IMR-90 (cell line): ENCODE measurements at regions not wholly inside any gene's neighbourhood (a gene's known extent, or its start where the extent isn't known, plus 50 kb on each side); places are given as distances from the start of the nearest gene placed in this dataset.

Source experiments
- ATAC-seq: fragments of 200-7000 bp; cut with Tn5 transposase; 2 replicates; pipeline ENCODE4 v1.9.1; 2020; ENCODE audit warnings: low read depth, mild to moderate bottlenecking, moderate library complexity
- BruUV-seq: library from RNA; stranded (reverse); fragments of 400-500 nt; replicated peaks from 2 replicates; lab custom pipeline; 2021; lab: Mats Ljungman, UMichigan
- CTCF ChIA-PET: fragments of 300-600 bp; formaldehyde crosslinking; extraction: SDS; loops from one replicate; lab custom pipeline; 2021; ENCODE audit warnings: antibody characterized with exemption; lab: Yijun Ruan, JAX
- POLR2A ChIA-PET: fragments of 300-600 bp; sonication (Branson Sonifier 250); formaldehyde crosslinking; loops from one replicate; lab custom pipeline; 2022; ENCODE audit warnings: antibody characterized with exemption; ENCODE audit not compliant: unreplicated experiment; lab: Charles Lee
- DNase-seq: peaks from one replicate; pipeline ENCODE4 v3.0.0; 2013
- H2AFZ ChIP-seq: replicated peaks from 2 replicates; pipeline ENCODE3; 2013; ENCODE audit warnings: low read length, mild to moderate bottlenecking; ENCODE audit not compliant: poor library complexity
- H2AK5ac ChIP-seq: 2 replicates; pipeline ENCODE4 v1.6.1; 2013; ENCODE audit warnings: low read depth, low read length, inconsistent platforms
- H2AK9ac ChIP-seq: replicated peaks from 2 replicates; pipeline ENCODE3; 2013; ENCODE audit warnings: mild to moderate bottlenecking, low read depth, low read length, moderate library complexity; ENCODE audit not compliant: poor library complexity
- H2BK120ac ChIP-seq: 2 replicates; pipeline ENCODE4 v1.6.1; 2013; ENCODE audit warnings: low read depth, low read length, inconsistent platforms
- H2BK15ac ChIP-seq: 3 replicates; pipeline ENCODE4 v1.6.1; 2013; ENCODE audit warnings: low read depth, low read length, inconsistent platforms
- H2BK20ac ChIP-seq: 2 replicates; pipeline ENCODE4 v1.6.1; 2013; ENCODE audit warnings: low read depth, mild to moderate bottlenecking, inconsistent platforms, low read length, moderate library complexity
- H2BK5ac ChIP-seq: 2 replicates; pipeline ENCODE4 v1.6.1; 2013; ENCODE audit warnings: mild to moderate bottlenecking, low read depth, low read length, inconsistent platforms; ENCODE audit not compliant: poor library complexity, severe bottlenecking
- H3K14ac ChIP-seq: replicated peaks from 2 replicates; pipeline ENCODE4 v1.6.1; 2013; ENCODE audit warnings: low read depth, low read length, inconsistent platforms
- H3K18ac ChIP-seq: 2 replicates; pipeline ENCODE4 v1.6.1; 2013; ENCODE audit warnings: low read depth, low read length, control low read depth
- H3K23ac ChIP-seq: 2 replicates; pipeline ENCODE4 v1.6.1; 2013; ENCODE audit warnings: low read depth, low read length, inconsistent platforms
- H3K27ac ChIP-seq: 2 replicates; pipeline ENCODE4 v1.5.1; 2013; ENCODE audit warnings: mild to moderate bottlenecking, control low read depth, low read length; ENCODE audit not compliant: insufficient read depth
- H3K27me3 ChIP-seq: 2 replicates; pipeline ENCODE4 v1.6.1; 2013; ENCODE audit warnings: low read length; ENCODE audit not compliant: control insufficient read depth, insufficient read depth
- H3K36me3 ChIP-seq: 2 replicates; pipeline ENCODE4 v1.6.1; 2013; ENCODE audit warnings: low read length, mixed read lengths; ENCODE audit not compliant: control insufficient read depth, insufficient read depth
- H3K4ac ChIP-seq: 2 replicates; pipeline ENCODE4 v1.6.1; 2013; ENCODE audit warnings: low read depth, low read length, inconsistent platforms
- H3K4me1 ChIP-seq: 2 replicates; pipeline ENCODE4 v1.6.1; 2013; ENCODE audit warnings: low read length, mixed read lengths; ENCODE audit not compliant: control insufficient read depth, insufficient read depth
- H3K4me2 ChIP-seq: 2 replicates; pipeline ENCODE4 v1.6.1; 2013; ENCODE audit warnings: low read depth, mild to moderate bottlenecking, control low read depth, low read length, moderate library complexity
- H3K4me3 ChIP-seq: 2 replicates; pipeline ENCODE4 v1.5.1; 2013; ENCODE audit warnings: low read depth, mild to moderate bottlenecking, control low read depth, low read length, moderate library complexity; ENCODE audit not compliant: insufficient read depth
- H3K56ac ChIP-seq: 2 replicates; pipeline ENCODE4 v1.6.1; 2013; ENCODE audit warnings: low read length, inconsistent platforms; ENCODE audit not compliant: insufficient read depth; ENCODE audit errors: extremely low read depth
- H3K79me1 ChIP-seq, 2 experiments: 2 replicates each; pipeline ENCODE4 v1.6.1; 2013; ENCODE audit warnings: low read length in 2 of 2, inconsistent platforms in 1 of 2, low read depth in 1 of 2
- H3K9ac ChIP-seq: 2 replicates; pipeline ENCODE4 v1.6.1; 2013; ENCODE audit warnings: low read depth, low read length, control low read depth
- H3K9me1 ChIP-seq: 2 replicates; pipeline ENCODE4 v1.6.1; 2013; ENCODE audit warnings: low read length, inconsistent platforms; ENCODE audit not compliant: insufficient read depth
- H3K9me3 ChIP-seq: 2 replicates; pipeline ENCODE4 v1.6.1; 2013; ENCODE audit warnings: low read length; ENCODE audit not compliant: control insufficient read depth, insufficient read depth
- H4K20me1 ChIP-seq: 2 replicates; pipeline ENCODE4 v1.6.1; 2013; ENCODE audit warnings: low read length, inconsistent platforms; ENCODE audit not compliant: insufficient read depth
- H4K5ac ChIP-seq: 2 replicates; pipeline ENCODE4 v1.6.1; 2013; ENCODE audit warnings: mild to moderate bottlenecking, low read depth, low read length, control low read depth
- H4K8ac ChIP-seq, 2 experiments: 2 replicates each; pipeline ENCODE4 v1.6.1; 2013; ENCODE audit warnings: low read depth in 2 of 2, low read length in 2 of 2, control low read depth in 1 of 2, inconsistent platforms in 1 of 2
- H4K91ac ChIP-seq: 2 replicates; pipeline ENCODE4 v1.6.1; 2013; ENCODE audit warnings: low read depth, low read length, inconsistent platforms; ENCODE audit not compliant: insufficient read depth
- BHLHE40 ChIP-seq: fragments of 150-350 bp; IDR thresholded peaks from 2 replicates; pipeline ENCODE4 v1.6.1; 2016; ENCODE audit warnings: mild to moderate bottlenecking, low read depth, low read length
- CEBPB ChIP-seq: IDR thresholded peaks from 2 replicates; pipeline ENCODE4 v1.6.1; 2012; ENCODE audit warnings: low read depth, low read length, improper control_type of control experiment
- ELK1 ChIP-seq: fragments of 150-350 bp; IDR thresholded peaks from 2 replicates; pipeline ENCODE4 v1.6.1; 2016; ENCODE audit warnings: low read depth, mild to moderate bottlenecking, low read length, moderate library complexity, borderline replicate concordance
- MAFK ChIP-seq: IDR thresholded peaks from 2 replicates; pipeline ENCODE4 v1.6.1; 2012; ENCODE audit warnings: low read depth, low read length, improper control_type of control experiment
- MXI1 ChIP-seq: IDR thresholded peaks from 2 replicates; pipeline ENCODE4 v1.6.1; 2012; ENCODE audit warnings: low read depth, mild to moderate bottlenecking, low read length, moderate library complexity, borderline replicate concordance
- NFE2L2 ChIP-seq: fragments of 150-350 bp; IDR thresholded peaks from 2 replicates; pipeline ENCODE4 v1.6.1; 2016; ENCODE audit warnings: low read depth, mild to moderate bottlenecking, low read length
- RAD21 ChIP-seq: IDR thresholded peaks from 2 replicates; pipeline ENCODE4 v1.6.1; 2012; ENCODE audit warnings: low read length, improper control_type of control experiment
- RFX5 ChIP-seq: IDR thresholded peaks from 2 replicates; pipeline ENCODE4 v1.8.0; 2012; ENCODE audit warnings: low read depth, mild to moderate bottlenecking, low read length, moderate library complexity
- SMC3 ChIP-seq: fragments of 150-350 bp; IDR thresholded peaks from 2 replicates; pipeline ENCODE4 v1.6.1; 2016; ENCODE audit warnings: low read depth, mild to moderate bottlenecking, antibody characterized with exemption, low read length, moderate library complexity
- USF2 ChIP-seq: fragments of 150-350 bp; IDR thresholded peaks from 2 replicates; pipeline ENCODE4 v1.6.1; 2017; ENCODE audit warnings: mild to moderate bottlenecking, antibody characterized with exemption, low read length, low read depth
- WGBS, 2 experiments: methylation state at CpG; one replicate each; pipeline versions ENCODE4 v1.1.5 to v1.1.7; 2013; ENCODE audit warnings: missing lambda C conversion rate in 2 of 2; ENCODE audit not compliant: insufficient read length in 1 of 2; ENCODE audit errors: extremely low coverage in 2 of 2; 5-methylcytosine and 5-hydroxymethylcytosine counted together
- dilution Hi-C: fragments of 300-500 bp; cut with HindIII; formaldehyde crosslinking; loops from one replicate; pipeline ENCODE4 v1.14.3; 2018; ENCODE audit warnings: low sequenced_read_pairs; ENCODE audit not compliant: unreplicated experiment
- in situ Hi-C: fragments of 300-500 bp; cut with MboI; formaldehyde crosslinking; loops from 3 replicates; pipeline ENCODE4 v1.14.3; 2019; ENCODE audit warnings: low sequenced_read_pairs, inconsistent platforms, mixed read lengths
- intact Hi-C: fragments of 100-400 bp; cut with micrococcal nuclease; formaldehyde crosslinking; loops from 2 replicates; pipeline ENCODE4 v1.10.0; 2022

- ChIA-PET CTCF (no interaction called here), POLR2A (no interaction called here)
- Histone ChIP-seq H4K20me1 (no peaks in the 10 kb centered on the region), H3K36me3 (no peaks in the 10 kb centered on the region), H3K4me3 (no peak overlapping the region), H3K4me1 (0 out of 2 replicates have a peak, but pooled peaks cover 3% of the 10 kb centered on the region), H2AK9ac (no peak overlapping the region), H4K5ac (no peak overlapping the region), H3K27me3 (peaks cover 64% of the 10 kb centered on the region), H3K56ac (no peak overlapping the region), H3K9me1 (no peaks in the 10 kb centered on the region), H2AK5ac (no peak overlapping the region), H3K18ac (no peak overlapping the region), H3K4ac (no peak overlapping the region), H3K23ac (no peak overlapping the region), H3K9me3 (no peaks in the 10 kb centered on the region), H4K8ac (no peak overlapping the region), H3K27ac (no peak overlapping the region), H3K79me1 (no peaks in the 10 kb centered on the region), H3K14ac (no peak overlapping the region), H2BK15ac (no peak overlapping the region), H2BK20ac (no peak overlapping the region), H2AFZ (no peak overlapping the region), H4K91ac (no peak overlapping the region), H3K4me2 (no peak overlapping the region), H2BK120ac (no peak overlapping the region), H3K9ac (no peak overlapping the region), H2BK5ac (no peak overlapping the region)
- dilution Hi-C loops (no loop called here), intact Hi-C loops (no loop called here), in situ Hi-C loops (no loop called here)
- WGBS, 2 experiments, result 67% methylated on average over 1 of the region's 6 CpGs; no CpG with 5 or more reads in 1 of the 2 experiments
- TF ChIP-seq CEBPB, result no peak
- no peak for TF ChIP-seq SMC3
- TF ChIP-seq NFE2L2, result no peak
- TF ChIP-seq USF2, result no peak
- TF ChIP-seq MAFK, result no peak
- no peak for TF ChIP-seq RAD21
- no peak for TF ChIP-seq MXI1
- no peak for TF ChIP-seq ELK1
- TF ChIP-seq RFX5, result no peak
- TF ChIP-seq BHLHE40, result no peak
- no TSS peak for BruUV-seq
- ATAC-seq (no peak), DNase-seq (no peak)
These were observed 204.9 kb upstream of the LINGO1 start for GRCh38 chr15:77837649-77838025.
